HL-60 (cell line): ENCODE measurements at regions not wholly inside any gene's neighbourhood (a gene's known extent, or its start where the extent isn't known, plus 50 kb on each side); places are given as distances from the start of the nearest gene placed in this dataset.

Experiments used
- DNase-seq, 2 experiments: peaks; one replicate each; pipeline ENCODE4 v3.0.0-alpha.2; 2010 to 2020; ENCODE audit warnings: low read depth in 1 of 2, low spot score in 1 of 2
- H3K27ac ChIP-seq: fragments of 250-450 bp; sonication (Bioruptor Pico); replicated peaks from 2 replicates; pipeline ENCODE4 v1.5.1; 2020; ENCODE audit warnings: mild to moderate bottlenecking, moderate library complexity
- H3K27me3 ChIP-seq: fragments of 250-450 bp; sonication (Bioruptor Pico); 2 replicates; pipeline ENCODE4 v1.5.1; 2021; ENCODE audit warnings: mild to moderate bottlenecking, moderate library complexity; ENCODE audit not compliant: insufficient read depth, poor library complexity, severe bottlenecking
- H3K4me3 ChIP-seq: replicated peaks from 2 replicates; pipeline ENCODE4 v1.5.1; 2011; ENCODE audit warnings: mild to moderate bottlenecking, control low read depth, low read length; ENCODE audit not compliant: insufficient read depth
- GABPA ChIP-seq: IDR thresholded peaks from 2 replicates; pipeline ENCODE4 v1.6.1; 2012; ENCODE audit warnings: low read depth
- POLR2AphosphoS5 ChIP-seq: IDR thresholded peaks from 2 replicates; pipeline ENCODE4 v1.6.1; 2012; ENCODE audit warnings: low read depth
- SPI1 ChIP-seq: IDR thresholded peaks from 2 replicates; pipeline ENCODE4 v1.6.1; 2012; ENCODE audit warnings: low read depth, mild to moderate bottlenecking, borderline replicate concordance
- TF ChIP-seq, protein P1 (sequence below): IDR thresholded peaks from one replicate; pipeline ENCODE4 v1.5.1; 2011; ENCODE audit warnings: low read length, control low read depth, inconsistent platforms; ENCODE audit not compliant: insufficient read depth
- TF ChIP-seq, protein P2 (sequence below): IDR thresholded peaks from 2 replicates; pipeline ENCODE4 v1.6.1; 2012; ENCODE audit warnings: low read depth; ENCODE audit not compliant: insufficient replicate concordance

DNA sequence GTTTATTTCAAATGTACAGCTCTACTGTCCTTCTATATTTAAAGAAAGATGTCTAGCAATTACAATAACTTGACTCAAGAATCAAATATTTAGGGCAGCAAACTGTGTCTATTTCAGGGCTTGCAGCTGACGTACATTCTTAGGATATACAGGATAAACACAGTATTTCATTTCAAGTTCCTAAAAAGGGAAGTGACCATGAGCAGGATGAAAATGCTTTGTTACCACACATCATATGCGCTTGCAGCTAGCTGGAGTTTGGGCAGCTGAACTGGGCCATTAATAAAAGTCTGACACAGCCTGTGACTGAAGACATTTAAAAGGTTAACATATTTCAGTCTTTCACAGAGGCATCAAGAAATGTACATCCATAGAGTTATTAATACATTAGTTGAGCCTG is 264.6 kb upstream of the TRIB2 start:
- Histone ChIP-seq H3K4me3 (no peak overlapping the region), H3K27ac (peak overlapping the region; percentile 58), H3K27me3 (no peaks in the 10 kb centered on the region)
- TF ChIP-seq SPI1, result peak; percentile 96
- TF ChIP-seq, protein P1, sequence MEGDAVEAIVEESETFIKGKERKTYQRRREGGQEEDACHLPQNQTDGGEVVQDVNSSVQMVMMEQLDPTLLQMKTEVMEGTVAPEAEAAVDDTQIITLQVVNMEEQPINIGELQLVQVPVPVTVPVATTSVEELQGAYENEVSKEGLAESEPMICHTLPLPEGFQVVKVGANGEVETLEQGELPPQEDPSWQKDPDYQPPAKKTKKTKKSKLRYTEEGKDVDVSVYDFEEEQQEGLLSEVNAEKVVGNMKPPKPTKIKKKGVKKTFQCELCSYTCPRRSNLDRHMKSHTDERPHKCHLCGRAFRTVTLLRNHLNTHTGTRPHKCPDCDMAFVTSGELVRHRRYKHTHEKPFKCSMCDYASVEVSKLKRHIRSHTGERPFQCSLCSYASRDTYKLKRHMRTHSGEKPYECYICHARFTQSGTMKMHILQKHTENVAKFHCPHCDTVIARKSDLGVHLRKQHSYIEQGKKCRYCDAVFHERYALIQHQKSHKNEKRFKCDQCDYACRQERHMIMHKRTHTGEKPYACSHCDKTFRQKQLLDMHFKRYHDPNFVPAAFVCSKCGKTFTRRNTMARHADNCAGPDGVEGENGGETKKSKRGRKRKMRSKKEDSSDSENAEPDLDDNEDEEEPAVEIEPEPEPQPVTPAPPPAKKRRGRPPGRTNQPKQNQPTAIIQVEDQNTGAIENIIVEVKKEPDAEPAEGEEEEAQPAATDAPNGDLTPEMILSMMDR, result no peak
- peak; percentile 62 to 67 for DNase-seq

DNA sequence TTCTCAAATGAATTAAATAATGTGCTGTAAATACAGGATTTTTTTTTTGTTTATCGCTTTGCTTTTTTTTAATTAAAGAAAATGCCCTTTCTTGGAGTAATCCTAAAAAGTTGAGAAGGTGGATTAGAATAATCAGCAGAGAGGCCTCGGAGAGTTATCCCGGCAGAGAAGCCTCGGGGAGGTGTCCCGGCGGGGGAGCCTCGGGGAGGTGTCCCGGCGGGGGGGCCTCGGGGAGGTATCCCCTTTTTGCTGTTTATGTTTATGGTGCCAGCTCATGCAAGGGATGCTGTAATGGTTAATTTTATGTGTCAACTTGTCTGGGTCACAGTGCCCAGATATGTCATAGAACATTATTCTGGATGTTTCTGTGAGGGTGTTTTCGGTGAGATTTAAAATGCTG is 263.0 kb upstream of the TRIB2 start:
- no peak for DNase-seq
- Histone ChIP-seq H3K27me3 (no peaks in the 10 kb centered on the region), H3K4me3 (no peak overlapping the region), H3K27ac (no peak overlapping the region)
- TF ChIP-seq, protein P1, result no peak
- no peak for TF ChIP-seq POLR2AphosphoS5
- TF ChIP-seq GABPA, result no peak
- TF ChIP-seq, protein P2, sequence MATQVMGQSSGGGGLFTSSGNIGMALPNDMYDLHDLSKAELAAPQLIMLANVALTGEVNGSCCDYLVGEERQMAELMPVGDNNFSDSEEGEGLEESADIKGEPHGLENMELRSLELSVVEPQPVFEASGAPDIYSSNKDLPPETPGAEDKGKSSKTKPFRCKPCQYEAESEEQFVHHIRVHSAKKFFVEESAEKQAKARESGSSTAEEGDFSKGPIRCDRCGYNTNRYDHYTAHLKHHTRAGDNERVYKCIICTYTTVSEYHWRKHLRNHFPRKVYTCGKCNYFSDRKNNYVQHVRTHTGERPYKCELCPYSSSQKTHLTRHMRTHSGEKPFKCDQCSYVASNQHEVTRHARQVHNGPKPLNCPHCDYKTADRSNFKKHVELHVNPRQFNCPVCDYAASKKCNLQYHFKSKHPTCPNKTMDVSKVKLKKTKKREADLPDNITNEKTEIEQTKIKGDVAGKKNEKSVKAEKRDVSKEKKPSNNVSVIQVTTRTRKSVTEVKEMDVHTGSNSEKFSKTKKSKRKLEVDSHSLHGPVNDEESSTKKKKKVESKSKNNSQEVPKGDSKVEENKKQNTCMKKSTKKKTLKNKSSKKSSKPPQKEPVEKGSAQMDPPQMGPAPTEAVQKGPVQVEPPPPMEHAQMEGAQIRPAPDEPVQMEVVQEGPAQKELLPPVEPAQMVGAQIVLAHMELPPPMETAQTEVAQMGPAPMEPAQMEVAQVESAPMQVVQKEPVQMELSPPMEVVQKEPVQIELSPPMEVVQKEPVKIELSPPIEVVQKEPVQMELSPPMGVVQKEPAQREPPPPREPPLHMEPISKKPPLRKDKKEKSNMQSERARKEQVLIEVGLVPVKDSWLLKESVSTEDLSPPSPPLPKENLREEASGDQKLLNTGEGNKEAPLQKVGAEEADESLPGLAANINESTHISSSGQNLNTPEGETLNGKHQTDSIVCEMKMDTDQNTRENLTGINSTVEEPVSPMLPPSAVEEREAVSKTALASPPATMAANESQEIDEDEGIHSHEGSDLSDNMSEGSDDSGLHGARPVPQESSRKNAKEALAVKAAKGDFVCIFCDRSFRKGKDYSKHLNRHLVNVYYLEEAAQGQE, result no peak
- TF ChIP-seq SPI1, result no peak

DNA sequence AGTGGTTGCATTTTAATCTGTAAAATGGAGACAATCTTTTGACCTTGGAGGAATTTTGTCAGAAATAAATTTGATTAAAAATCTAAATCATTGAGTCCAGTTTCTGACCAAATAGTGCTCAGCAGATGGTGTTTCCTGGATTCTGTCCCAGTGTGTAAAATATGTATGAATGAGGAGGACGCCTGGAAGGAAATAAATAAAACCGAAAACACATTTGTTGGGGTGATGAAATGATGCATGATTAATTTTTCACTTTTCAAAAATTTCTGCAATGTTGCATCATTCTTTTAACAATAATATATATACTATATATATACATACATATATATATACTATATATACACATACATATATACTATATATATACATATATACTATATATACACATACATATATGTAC is 261.1 kb upstream of the TRIB2 start:
- TF ChIP-seq, protein P1, result no peak
- TF ChIP-seq, protein P2, result no peak
- no peak for TF ChIP-seq SPI1
- no peak for TF ChIP-seq GABPA
- no peak for TF ChIP-seq POLR2AphosphoS5
- no peak for DNase-seq
- Histone ChIP-seq H3K4me3 (no peak overlapping the region), H3K27ac (peak overlapping the region; percentile 47), H3K27me3 (no peaks in the 10 kb centered on the region)

DNA sequence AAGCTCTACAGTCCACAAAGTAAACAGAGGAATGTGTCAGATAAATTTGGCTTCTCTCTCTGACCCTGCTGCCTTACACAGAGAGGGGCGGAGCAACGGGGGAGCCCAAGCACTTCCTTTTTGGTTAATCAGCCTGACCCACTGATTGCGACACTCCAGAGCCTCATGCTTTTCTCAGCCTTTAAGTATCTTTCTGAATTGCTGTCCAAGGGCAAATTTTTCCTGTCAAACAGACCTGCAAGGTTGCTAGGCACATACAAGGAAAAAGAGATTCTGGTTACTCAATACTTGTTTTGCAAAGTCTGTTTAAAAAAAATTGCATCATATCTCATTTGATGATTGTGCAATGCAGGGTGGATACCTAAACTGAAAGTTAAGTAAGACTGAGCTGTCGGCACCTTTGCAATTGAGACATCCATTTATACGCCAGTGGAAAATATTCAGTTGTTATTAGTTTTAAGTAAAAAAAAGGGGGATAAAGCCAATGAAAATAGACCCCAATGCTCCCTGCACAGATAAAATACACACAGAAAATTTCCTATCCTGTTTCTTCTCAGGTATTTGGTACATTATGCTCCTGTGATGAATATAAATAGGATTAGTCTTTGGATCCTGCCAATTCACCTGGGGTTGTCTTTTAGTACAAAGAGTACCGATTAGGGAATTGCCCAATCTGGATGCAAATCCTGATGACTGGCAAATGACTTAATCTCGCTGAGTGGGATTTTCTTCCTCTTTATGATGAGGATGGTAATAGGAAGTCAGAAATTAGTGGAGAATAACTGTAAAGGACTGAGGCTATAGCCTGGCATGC is 260.2 kb upstream of the TRIB2 start:
- DNase-seq, result peak; percentile 99 to 100
- Histone ChIP-seq H3K4me3 (no peak overlapping the region), H3K27ac (peak overlapping the region; percentile 76), H3K27me3 (no peaks in the 10 kb centered on the region)
- TF ChIP-seq GABPA, result peak; percentile 15; the same call in 1 of the 2 replicates
- TF ChIP-seq, protein P2, result peak; percentile 63
- peak; percentile 68 for TF ChIP-seq POLR2AphosphoS5
- peak; percentile 93 for TF ChIP-seq SPI1
- TF ChIP-seq, protein P1, result no peak
